K562 (cell line): ENCODE measurements at regions not wholly inside any gene's neighbourhood (a gene's known extent, or its start where the extent isn't known, plus 50 kb on each side); places are given as distances from the start of the nearest gene placed in this dataset.
A peak's percentile ranks its signal among the peaks of the same experiment; 100 is the strongest.

Experiments
- ATAC-seq: fragments of 200-7000 bp; cut with Tn5 transposase; 3 replicates; pipeline ENCODE4 v1.9.1; 2020; ENCODE audit warnings: moderate library complexity
- BruUV-seq: library from RNA; stranded (reverse); fragments of 400-500 nt; replicated peaks from 2 replicates; lab custom pipeline; 2021; lab: Mats Ljungman, UMichigan
- CTCF ChIA-PET: fragments of 300-600 bp; formaldehyde crosslinking; extraction: SDS; loops from one replicate; lab custom pipeline; 2021; ENCODE audit warnings: low intra/inter-chr PET ratio; lab: Yijun Ruan, JAX
- POLR2A ChIA-PET: fragments of 300-600, 350-650 bp; sonication (Branson Sonifier 250); formaldehyde crosslinking; extraction: SDS; loops from one replicate; lab custom pipeline; 2021; ENCODE audit warnings: antibody characterized with exemption, inconsistent platforms; lab: Yijun Ruan, JAX
- DNase-seq, 4 experiments: peaks; one replicate each; pipeline versions ENCODE4 v3.0.0 to v3.0.0-alpha.2; 2011 to 2018; ENCODE audit warnings: low spot score in 3 of 4, mixed read lengths in 3 of 4; ENCODE audit errors: extremely low read depth in 1 of 4
- FAIRE-seq: peaks from 2 replicates; lab custom pipeline; 2011; peaks lifted over from hg19 to GRCh38; lab: Jason Lieb, UNC
- H2AFZ ChIP-seq: 2 replicates; pipeline ENCODE4 v1.6.0; 2011; ENCODE audit warnings: low read depth, low read length, control low read depth, inconsistent platforms
- H3K27ac ChIP-seq: fragments of 200-600 bp; 3 replicates; pipeline ENCODE4 v1.8.0; 2011; ENCODE audit warnings: low read depth, mild to moderate bottlenecking, control low read depth, inconsistent platforms, low read length, moderate library complexity, mixed read lengths; ENCODE audit errors: extremely low read depth
- H3K27me3 ChIP-seq, 2 experiments: fragments of 300-600 bp in 1 of 2; 2 replicates in 1 of 2; 3 replicates in 1 of 2; pipeline versions ENCODE4 v1.6.0 to v1.8.0; 2011; ENCODE audit warnings: inconsistent platforms in 2 of 2, low read length in 2 of 2, mild to moderate bottlenecking in 1 of 2, mixed read lengths in 1 of 2, moderate library complexity in 1 of 2; ENCODE audit not compliant: control insufficient read depth in 2 of 2, insufficient read depth in 2 of 2
- H3K36me3 ChIP-seq: fragments of 300-600 bp; 3 replicates; pipeline ENCODE4 v1.8.0; 2011; ENCODE audit warnings: mild to moderate bottlenecking, low read length, inconsistent platforms; ENCODE audit not compliant: control insufficient read depth, insufficient read depth
- H3K4me1 ChIP-seq, 2 experiments: fragments of 200-600 bp in 1 of 2; replicated peaks in 1 of 2; 2 replicates in 1 of 2; 3 replicates in 1 of 2; pipeline versions ENCODE4 v1.5.1 to v1.8.0; 2011; ENCODE audit warnings: inconsistent platforms in 2 of 2, low read length in 2 of 2, mild to moderate bottlenecking in 1 of 2, mixed read lengths in 1 of 2, moderate library complexity in 1 of 2; ENCODE audit not compliant: control insufficient read depth in 2 of 2, insufficient read depth in 2 of 2
- H3K4me2 ChIP-seq: 2 replicates; pipeline ENCODE4 v1.6.1; 2011; ENCODE audit warnings: low read length, control low read depth, inconsistent platforms, mixed read lengths; ENCODE audit not compliant: insufficient read depth
- H3K4me3 ChIP-seq: fragments of 200-600 bp; sonication (generic), shearing (Covaris generic); 2 replicates; pipeline ENCODE4 v1.5.1; 2016; ENCODE audit warnings: control low read depth, inconsistent platforms
- H3K79me2 ChIP-seq: fragments of 200-600 bp; 3 replicates; pipeline ENCODE4 v1.8.0; 2011; ENCODE audit warnings: low read length, inconsistent platforms; ENCODE audit not compliant: control insufficient read depth, insufficient read depth
- H3K9ac ChIP-seq, 2 experiments: 2 replicates each; pipeline versions ENCODE4 v1.6.0 to v1.6.1; 2011; ENCODE audit warnings: low read depth in 2 of 2, low read length in 2 of 2, control low read depth in 1 of 2, inconsistent platforms in 1 of 2, mild to moderate bottlenecking in 1 of 2, mixed read lengths in 1 of 2; ENCODE audit not compliant: insufficient read depth in 1 of 2
- H3K9me1 ChIP-seq: one replicate; pipeline ENCODE4 v1.6.0; 2011; ENCODE audit warnings: inconsistent platforms, mild to moderate bottlenecking, low read length, moderate library complexity; ENCODE audit not compliant: control insufficient read depth, insufficient read depth
- H3K9me3 ChIP-seq: replicated peaks from 2 replicates; pipeline ENCODE4 v1.5.1; 2011; ENCODE audit warnings: low read depth, low read length, inconsistent platforms; ENCODE audit not compliant: control insufficient read depth, insufficient read depth
- H4K20me1 ChIP-seq: replicated peaks from 2 replicates; pipeline ENCODE4 v1.6.1; 2011; ENCODE audit warnings: low read length, inconsistent platforms, mixed read lengths; ENCODE audit not compliant: control insufficient read depth, insufficient read depth
- BCOR ChIP-seq: fragments of 450-650 bp; IDR thresholded peaks from 2 replicates; pipeline ENCODE4 v1.6.1; 2016
- COPS2 ChIP-seq: fragments of 450-650 bp; conservative IDR thresholded peaks from 2 replicates; pipeline ENCODE4 v1.6.1; 2016; ENCODE audit warnings: mild to moderate bottlenecking, moderate library complexity
- KDM1A ChIP-seq, 2 experiments: fragments of 450-650 bp; IDR thresholded peaks; 2 replicates each; pipeline ENCODE4 v1.6.1; 2016; ENCODE audit warnings: mild to moderate bottlenecking in 2 of 2
- RBM25 ChIP-seq: fragments of 200-400 bp; formaldehyde crosslinking; IDR thresholded peaks from 2 replicates; pipeline ENCODE4 v1.6.1; 2018; ENCODE audit warnings: low read length, low read depth, moderate library complexity; ENCODE audit not compliant: severe bottlenecking
- SAFB2 ChIP-seq: fragments of 200-400 bp; formaldehyde crosslinking; IDR thresholded peaks from 2 replicates; pipeline ENCODE4 v1.6.1; 2018; ENCODE audit warnings: borderline replicate concordance, low read length, low read depth, moderate library complexity; ENCODE audit not compliant: severe bottlenecking
- ZNF445 ChIP-seq: fragments of 250-450 bp; sonication (Bioruptor Pico); IDR thresholded peaks from 2 replicates; pipeline ENCODE4 v1.4.0; 2020; ENCODE audit warnings: low read depth, mild to moderate bottlenecking, moderate library complexity
- WGBS: fragments of 100-300 bp; shearing (Covaris generic); methylation state at CpG from one replicate; pipeline ENCODE4 v1.1.6; 2016; ENCODE audit warnings: low coverage, mixed read lengths; ENCODE audit not compliant: insufficient coverage; ENCODE audit errors: missing lambda C conversion rate; 5-methylcytosine and 5-hydroxymethylcytosine counted together
- in situ Hi-C: fragments of 300-500 bp; cut with MboI; formaldehyde crosslinking; loops from 4 replicates; pipeline ENCODE4 v1.15.0; 2018; ENCODE audit warnings: inconsistent platforms, mixed read lengths
- intact Hi-C: fragments of 100-400 bp; cut with micrococcal nuclease; formaldehyde crosslinking; loops from 2 replicates; pipeline ENCODE4 v1.14.2; 2022
- TF ChIP-seq, protein P1 (sequence below): fragments of 250-450 bp; sonication (Bioruptor Pico); IDR thresholded peaks from 2 replicates; pipeline ENCODE4 v1.4.0; 2020; ENCODE audit warnings: borderline replicate concordance

DNA sequence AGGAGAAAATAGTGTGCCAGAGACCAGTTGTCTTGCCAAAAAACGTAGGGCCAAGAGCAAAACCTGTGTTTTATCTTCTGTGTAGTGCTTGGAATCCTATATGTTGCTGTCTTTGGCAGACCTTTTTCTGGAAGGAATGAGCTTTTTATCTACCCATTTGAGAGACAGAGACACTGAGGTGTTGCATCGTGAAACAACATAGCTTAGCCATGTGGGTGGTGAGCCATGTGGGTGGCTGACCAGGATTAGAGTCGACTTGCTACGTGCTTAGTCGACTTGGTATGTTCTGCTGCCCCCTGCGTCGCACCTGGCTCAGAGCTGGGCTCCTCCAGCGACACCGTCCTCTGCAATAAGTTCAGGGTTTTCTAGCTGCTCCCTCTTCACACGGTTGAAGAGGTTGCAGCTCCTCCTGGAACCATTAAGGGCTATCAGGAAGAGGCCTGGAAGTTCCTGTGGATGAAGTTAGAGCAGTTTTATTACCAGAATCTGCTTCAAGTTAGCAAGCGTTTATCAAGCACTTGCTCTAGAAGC is 175.8 kb downstream of the SH2D4B start:
- Histone ChIP-seq H3K9me1 (no peaks in the 10 kb centered on the region), H3K9ac (peak overlapping the region in 1 of 2 experiments; percentile 17; a peak in 1 of 4 replicates), H3K79me2 (no peaks in the 10 kb centered on the region), H3K4me1 (peaks cover 3 to 14% of the 10 kb centered on the region in 2 experiments; a peak in 3 of 5 replicates), H3K4me3 (no peak overlapping the region), H3K36me3 (no peaks in the 10 kb centered on the region), H4K20me1 (no peaks in the 10 kb centered on the region), H3K9me3 (no peaks in the 10 kb centered on the region), H3K27me3 (no peaks in the 10 kb centered on the region), H3K27ac (no peak overlapping the region), H2AFZ (peak overlapping the region; percentile 48), H3K4me2 (no peak overlapping the region)
- ChIA-PET POLR2A (interaction anchor here (1.2 kb wide), 1 partner anchor 124 kb away, joined by 5 read pairs; no protein-coding TSS in a partner anchor), CTCF (no interaction called here)
- TF ChIP-seq ZNF445 (no peak), KDM1A (IDR thresholded peaks at IDR 0.05) (peak; percentile 37 to 42; a peak in 2 of 4 replicates), COPS2 (no peak), RBM25 (peak; percentile 71), SAFB2 (no peak), BCOR (peak; percentile 46; the same call in 1 of the 2 replicates)
- TF ChIP-seq, protein P1, sequence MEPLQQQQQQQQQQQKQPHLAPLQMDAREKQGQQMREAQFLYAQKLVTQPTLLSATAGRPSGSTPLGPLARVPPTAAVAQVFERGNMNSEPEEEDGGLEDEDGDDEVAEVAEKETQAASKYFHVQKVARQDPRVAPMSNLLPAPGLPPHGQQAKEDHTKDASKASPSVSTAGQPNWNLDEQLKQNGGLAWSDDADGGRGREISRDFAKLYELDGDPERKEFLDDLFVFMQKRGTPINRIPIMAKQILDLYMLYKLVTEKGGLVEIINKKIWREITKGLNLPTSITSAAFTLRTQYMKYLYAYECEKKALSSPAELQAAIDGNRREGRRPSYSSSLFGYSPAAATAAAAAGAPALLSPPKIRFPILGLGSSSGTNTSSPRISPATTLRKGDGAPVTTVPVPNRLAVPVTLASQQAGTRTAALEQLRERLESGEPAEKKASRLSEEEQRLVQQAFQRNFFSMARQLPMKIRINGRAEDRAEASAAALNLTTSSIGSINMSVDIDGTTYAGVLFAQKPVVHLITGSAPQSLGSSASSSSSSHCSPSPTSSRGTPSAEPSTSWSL (CRISPR knock-in tag): no peak
- 33% methylated on average over 11 of the region's 11 CpGs for whole genome bisulfite sequencing
- DNase-seq: no peak
- ATAC-seq: peak; percentile 11; the same call in 1 of the 3 replicates
- intact Hi-C loops (no loop called here), in situ Hi-C loops (no loop called here)
- FAIRE-seq: no peak
- no TSS peak for BruUV-seq
